ENCODE measurements at regions not wholly inside any gene's neighbourhood (a gene's known extent, or its start where the extent isn't known, plus 50 kb on each side); places are given as distances from the start of the nearest gene placed in this dataset.

DNA sequence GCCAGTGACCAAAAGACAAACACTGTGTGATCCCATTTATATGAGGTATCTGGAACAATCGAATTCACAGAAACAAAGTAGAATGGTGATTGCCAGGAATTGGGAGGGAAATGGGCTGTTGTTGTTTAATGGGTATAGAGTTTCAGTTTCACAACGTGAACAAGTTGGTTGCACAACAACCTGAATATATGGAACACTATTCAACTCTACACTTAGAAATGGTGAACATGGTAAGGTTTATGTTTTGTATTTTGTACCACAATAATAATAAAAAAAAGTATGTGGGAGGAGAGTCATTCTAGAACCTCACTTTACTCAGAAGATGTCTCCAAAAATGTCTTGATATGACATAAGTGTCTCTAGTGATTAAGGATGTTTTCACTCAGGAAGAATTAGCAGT lies 85.2 kb upstream of the SGCE start:
- Mint-ChIP-seq H3K27me3 (ENCODE audit: insufficient read depth) (no peaks in the 10 kb centered on the region), H3K36me3 (ENCODE audit: low read depth) (no peaks in the 10 kb centered on the region), H3K4me1 (ENCODE audit: low read depth) (no peaks in the 10 kb centered on the region), H3K9me3 (no peaks in the 10 kb centered on the region), H3K4me3 (no peak overlapping the region), H3K27ac (no peak overlapping the region)
- DNase-seq = no peak
- no peak for TF ChIP-seq CTCF (IDR thresholded peaks at IDR 0.05)

GRCh38 chr7:94748376-94748775 lies 92.4 kb upstream of the SGCE start:
- Mint-ChIP-seq H3K4me3 (no peak overlapping the region), H3K4me1 (ENCODE audit: low read depth) (no peaks in the 10 kb centered on the region), H3K27me3 (ENCODE audit: insufficient read depth) (no peaks in the 10 kb centered on the region), H3K27ac (no peak overlapping the region), H3K9me3 (no peaks in the 10 kb centered on the region; the same call in 1 of the 2 replicates), H3K36me3 (ENCODE audit: low read depth) (no peaks in the 10 kb centered on the region)
- no peak for DNase-seq
- no peak for TF ChIP-seq CTCF (IDR thresholded peaks at IDR 0.05)

GRCh38 chr7:94760446-94761100 lies 104.6 kb upstream of the SGCE start:
- Mint-ChIP-seq H3K4me1 (ENCODE audit: low read depth) (peaks cover 5% of the 10 kb centered on the region; the same call in 1 of the 2 replicates), H3K27me3 (ENCODE audit: insufficient read depth) (no peaks in the 10 kb centered on the region), H3K4me3 (no peak overlapping the region), H3K36me3 (ENCODE audit: low read depth) (no peaks in the 10 kb centered on the region), H3K9me3 (peaks cover 5% of the 10 kb centered on the region), H3K27ac (no peak overlapping the region)
- no peak for TF ChIP-seq CTCF (IDR thresholded peaks at IDR 0.05)
- DNase-seq = no peak

GRCh38 chr7:94761451-94761850 lies 105.5 kb upstream of the SGCE start:
- TF ChIP-seq CTCF (IDR thresholded peaks at IDR 0.05) = no peak
- Mint-ChIP-seq H3K27me3 (ENCODE audit: insufficient read depth) (no peaks in the 10 kb centered on the region), H3K36me3 (ENCODE audit: low read depth) (no peaks in the 10 kb centered on the region)

DNA sequence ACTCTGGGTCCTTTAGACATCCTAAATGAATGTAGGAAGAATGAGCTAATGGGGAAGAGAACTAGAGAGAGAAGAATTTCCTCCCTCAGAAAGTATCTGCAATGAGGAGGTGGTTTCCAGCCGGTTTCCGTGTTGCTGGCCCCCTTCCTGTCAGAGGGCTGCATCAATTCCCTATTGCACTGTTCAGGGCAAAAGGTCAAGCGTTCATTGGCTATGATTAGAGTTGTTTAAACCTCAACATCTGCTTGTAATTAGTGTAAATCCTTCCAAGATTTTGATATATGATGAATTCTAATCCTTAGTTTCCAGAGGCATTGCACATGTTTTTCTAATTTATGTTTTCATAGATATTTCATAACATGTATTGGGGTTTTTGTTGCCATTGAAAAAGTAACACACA lies 107.3 kb upstream of the SGCE start:
- TF ChIP-seq CTCF (IDR thresholded peaks at IDR 0.05) = no peak
- H3K9me3 Mint-ChIP-seq = no peaks in the 10 kb centered on the region
- no peak overlapping the region for H3K27ac Mint-ChIP-seq
- no peak overlapping the region for H3K4me3 Mint-ChIP-seq
- H3K27me3 Mint-ChIP-seq (ENCODE audit: insufficient read depth) = no peaks in the 10 kb centered on the region
- no peak for DNase-seq
- H3K4me1 Mint-ChIP-seq (ENCODE audit: low read depth) = peaks cover 5% of the 10 kb centered on the region; the same call in 1 of the 2 replicates
- H3K36me3 Mint-ChIP-seq (ENCODE audit: low read depth) = no peaks in the 10 kb centered on the region

More at GRCh38 chr7:94761451-94761850, 105.5 kb upstream of the SGCE start:
- Mint-ChIP-seq H3K27ac (no peak overlapping the region), H3K9me3 (no peaks in the 10 kb centered on the region; the same call in 1 of the 2 replicates), H3K4me3 (no peak overlapping the region), H3K4me1 (ENCODE audit: low read depth) (peaks cover 5% of the 10 kb centered on the region; the same call in 1 of the 2 replicates)
- no peak for DNase-seq
